Thoracic aorta (tissue), 2 donors: ENCODE measurements at regions not wholly inside any gene's neighbourhood (a gene's known extent, or its start where the extent isn't known, plus 50 kb on each side); places are given as distances from the start of the nearest gene placed in this dataset.
A peak's percentile ranks its signal among the peaks of the same experiment; 100 is the strongest.

Experiments used
- ATAC-seq: fragments of 150-250 bp; one replicate; pipeline ENCODE4 v1.8.0; 2017; ENCODE audit warnings: low read depth; ENCODE audit not compliant: insufficient number of reproducible peaks, low FRiP score
- DNase-seq: peaks from one replicate; pipeline ENCODE4 v3.0.0-alpha.2; 2020; ENCODE audit warnings: low spot score
- H3K27ac ChIP-seq, 2 donors: fragments of 200-600 bp; sonication (generic); 1 replicate in 1 of 2; 2 replicates in 1 of 2; pipeline ENCODE4 v1.5.1; 2016; ENCODE audit warnings: mild to moderate bottlenecking in 2 of 2, moderate library complexity in 2 of 2
- H3K27me3 ChIP-seq: fragments of 200-600 bp; sonication (generic); replicated peaks from 2 replicates; pipeline ENCODE4 v1.6.0; 2016; ENCODE audit warnings: mild to moderate bottlenecking; ENCODE audit not compliant: insufficient read depth
- H3K36me3 ChIP-seq: fragments of 200-600 bp; sonication (generic); one replicate; pipeline ENCODE4 v1.5.1; 2016
- H3K4me1 ChIP-seq, 2 donors: fragments of 200-600 bp; sonication (generic); 1 replicate in 1 of 2; 2 replicates in 1 of 2; pipeline versions ENCODE4 v1.5.1 to v1.6.0; 2016; ENCODE audit warnings: low read depth in 2 of 2, mild to moderate bottlenecking in 1 of 2; ENCODE audit not compliant: control insufficient read depth in 1 of 2
- H3K4me3 ChIP-seq: fragments of 200-600 bp; sonication (generic); 2 replicates; pipeline ENCODE4 v1.5.1; 2016; ENCODE audit warnings: mild to moderate bottlenecking
- H3K9me3 ChIP-seq: fragments of 200-600 bp; sonication (generic); 2 replicates; pipeline ENCODE4 v1.5.1; 2016
- CTCF ChIP-seq: fragments of 200-600 bp; sonication (generic); IDR thresholded peaks from one replicate; pipeline ENCODE4 v1.5.1; 2019; ENCODE audit warnings: antibody characterized with exemption

- ATAC-seq (no peak), DNase-seq (no peak)
- Histone ChIP-seq H3K4me1 (no peaks in the 10 kb centered on the region), H3K27me3 (no peaks in the 10 kb centered on the region), H3K4me3 (no peak overlapping the region), H3K27ac (no peak overlapping the region), H3K36me3 (no peaks in the 10 kb centered on the region), H3K9me3 (no peaks in the 10 kb centered on the region)
- TF ChIP-seq CTCF = peak; percentile 20
Measured at GRCh38 chrX:104343428-104344129, 88.8 kb upstream of the ESX1 start.

GRCh38 chrX:104342065-104342464 lies 87.3 kb upstream of the ESX1 start:
- Histone ChIP-seq H3K27ac (no peak overlapping the region), H3K36me3 (no peaks in the 10 kb centered on the region), H3K4me1 (no peaks in the 10 kb centered on the region), H3K4me3 (no peak overlapping the region), H3K9me3 (no peaks in the 10 kb centered on the region), H3K27me3 (no peaks in the 10 kb centered on the region)
- ATAC-seq (no peak), DNase-seq (no peak)
- TF ChIP-seq CTCF = no peak

GRCh38 chrX:104335756-104336155 lies 81.0 kb upstream of the ESX1 start:
- no peaks in the 10 kb centered on the region for H3K27me3 ChIP-seq
- no peak overlapping the region for H3K27ac ChIP-seq
- no peaks in the 10 kb centered on the region for H3K36me3 ChIP-seq
- no peak overlapping the region for H3K4me3 ChIP-seq
- ATAC-seq (no peak), DNase-seq (no peak)
- no peaks in the 10 kb centered on the region for H3K9me3 ChIP-seq
- no peak for TF ChIP-seq CTCF
- no peaks in the 10 kb centered on the region for H3K4me1 ChIP-seq

GRCh38 chrX:104334971-104335370 lies 80.2 kb upstream of the ESX1 start:
- no peak for TF ChIP-seq CTCF
- H3K9me3 ChIP-seq = no peaks in the 10 kb centered on the region
- no peak overlapping the region for H3K4me3 ChIP-seq
- H3K27ac ChIP-seq = no peak overlapping the region
- no peaks in the 10 kb centered on the region for H3K27me3 ChIP-seq
- H3K36me3 ChIP-seq = no peaks in the 10 kb centered on the region
- H3K4me1 ChIP-seq = no peaks in the 10 kb centered on the region
- DNase-seq (no peak), ATAC-seq (no peak)

GRCh38 chrX:104330966-104331365 lies 76.2 kb upstream of the ESX1 start:
- DNase-seq (no peak), ATAC-seq (no peak)
- Histone ChIP-seq H3K27ac (no peak overlapping the region), H3K4me3 (no peak overlapping the region), H3K27me3 (no peaks in the 10 kb centered on the region), H3K9me3 (no peaks in the 10 kb centered on the region), H3K36me3 (no peaks in the 10 kb centered on the region), H3K4me1 (no peaks in the 10 kb centered on the region)
- TF ChIP-seq CTCF = no peak
